Coronary artery (tissue), 2 donors: ENCODE measurements at regions not wholly inside any gene's neighbourhood (a gene's known extent, or its start where the extent isn't known, plus 50 kb on each side); places are given as distances from the start of the nearest gene placed in this dataset.

Experiments
- DNase-seq: peaks from one replicate; pipeline ENCODE4 v3.0.0-alpha.2; 2017; ENCODE audit warnings: low spot score
- H3K27ac ChIP-seq, 2 donors: fragments of 200-600 bp; sonication (generic); one replicate each; pipeline ENCODE4 v1.5.1; 2016 to 2019
- H3K4me3 ChIP-seq: fragments of 200-600 bp; sonication (generic); 2 replicates; pipeline ENCODE4 v1.5.1; 2016; ENCODE audit warnings: mild to moderate bottlenecking, moderate library complexity
- TF ChIP-seq, protein P1 (sequence below): fragments of 200-600 bp; sonication (generic); IDR thresholded peaks from one replicate; pipeline ENCODE4 v1.5.1; 2019; ENCODE audit warnings: antibody characterized with exemption

- DNase-seq: no peak
- H3K27ac ChIP-seq: no peak overlapping the region
- no peak overlapping the region for H3K4me3 ChIP-seq
- TF ChIP-seq, protein P1, sequence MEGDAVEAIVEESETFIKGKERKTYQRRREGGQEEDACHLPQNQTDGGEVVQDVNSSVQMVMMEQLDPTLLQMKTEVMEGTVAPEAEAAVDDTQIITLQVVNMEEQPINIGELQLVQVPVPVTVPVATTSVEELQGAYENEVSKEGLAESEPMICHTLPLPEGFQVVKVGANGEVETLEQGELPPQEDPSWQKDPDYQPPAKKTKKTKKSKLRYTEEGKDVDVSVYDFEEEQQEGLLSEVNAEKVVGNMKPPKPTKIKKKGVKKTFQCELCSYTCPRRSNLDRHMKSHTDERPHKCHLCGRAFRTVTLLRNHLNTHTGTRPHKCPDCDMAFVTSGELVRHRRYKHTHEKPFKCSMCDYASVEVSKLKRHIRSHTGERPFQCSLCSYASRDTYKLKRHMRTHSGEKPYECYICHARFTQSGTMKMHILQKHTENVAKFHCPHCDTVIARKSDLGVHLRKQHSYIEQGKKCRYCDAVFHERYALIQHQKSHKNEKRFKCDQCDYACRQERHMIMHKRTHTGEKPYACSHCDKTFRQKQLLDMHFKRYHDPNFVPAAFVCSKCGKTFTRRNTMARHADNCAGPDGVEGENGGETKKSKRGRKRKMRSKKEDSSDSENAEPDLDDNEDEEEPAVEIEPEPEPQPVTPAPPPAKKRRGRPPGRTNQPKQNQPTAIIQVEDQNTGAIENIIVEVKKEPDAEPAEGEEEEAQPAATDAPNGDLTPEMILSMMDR: no peak
These were observed 106.9 kb upstream of the SLC8A1 start for GRCh38 chr2:40558761-40559160.

DNA sequence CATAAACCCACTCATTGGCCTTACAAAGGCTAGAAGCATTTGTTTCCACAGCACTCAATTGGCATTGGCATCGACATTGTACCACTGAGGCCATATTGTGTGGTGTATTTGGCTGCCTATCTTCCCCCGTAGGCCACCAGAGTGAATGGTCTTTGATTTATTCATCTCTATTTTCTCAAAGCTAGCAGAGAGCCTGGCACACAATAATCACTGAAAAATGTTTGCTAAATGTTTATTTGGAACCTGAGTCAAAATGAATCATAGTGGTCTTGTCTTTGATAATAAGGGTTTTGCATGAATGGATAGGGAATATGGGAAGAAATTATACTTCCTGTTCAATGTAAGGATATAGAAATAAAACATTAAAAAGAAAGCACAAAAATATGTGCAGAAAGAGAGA lies 107.3 kb upstream of the SLC8A1 start:
- H3K4me3 ChIP-seq: no peak overlapping the region
- H3K27ac ChIP-seq: no peak overlapping the region
- TF ChIP-seq, protein P1: no peak
- DNase-seq: no peak

DNA sequence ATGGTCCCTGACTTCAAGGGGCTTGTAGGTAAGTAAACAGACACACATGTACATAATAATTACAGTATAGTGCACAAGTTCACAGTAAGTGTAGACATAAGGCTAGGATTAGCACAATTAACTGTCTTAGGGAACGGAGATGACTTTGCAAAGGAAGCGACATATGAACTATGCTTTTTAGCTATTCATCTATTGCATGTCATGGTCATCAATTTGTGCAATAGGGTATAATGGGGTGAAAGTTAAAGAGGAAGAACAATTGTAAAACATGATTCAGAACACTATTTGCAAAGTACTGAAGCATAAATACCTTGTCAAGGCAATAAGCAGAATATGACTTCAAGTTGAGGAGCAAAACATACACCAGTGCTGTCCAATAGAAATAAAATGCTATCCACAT lies 112.3 kb upstream of the SLC8A1 start:
- Histone ChIP-seq H3K4me3 (no peak overlapping the region), H3K27ac (no peak overlapping the region)
- DNase-seq: no peak
- TF ChIP-seq, protein P1: no peak

GRCh38 chr2:40579247-40579646 lies 127.4 kb upstream of the SLC8A1 start:
- no peak overlapping the region for H3K4me3 ChIP-seq
- no peak for DNase-seq
- no peak overlapping the region for H3K27ac ChIP-seq
- TF ChIP-seq, protein P1: no peak

DNA sequence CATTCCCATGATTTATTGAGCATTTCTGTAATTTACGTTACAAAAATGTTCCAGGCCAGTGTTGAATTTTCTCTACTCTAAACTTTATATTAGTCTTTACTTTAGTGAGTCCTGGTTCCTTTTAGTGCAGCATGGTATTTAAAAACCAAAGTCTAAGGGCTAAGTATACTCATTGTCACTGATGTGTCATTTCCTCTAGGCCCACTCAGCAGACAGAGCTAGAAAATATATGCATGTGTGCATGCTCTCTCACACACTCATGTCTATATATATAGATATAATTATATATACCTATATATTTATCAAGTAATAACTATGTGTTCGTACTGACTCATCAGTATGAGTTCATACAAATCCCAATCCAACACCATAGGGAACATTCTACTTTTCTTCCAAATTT lies 132.5 kb upstream of the SLC8A1 start:
- no peak overlapping the region for H3K27ac ChIP-seq
- DNase-seq: no peak
- no peak overlapping the region for H3K4me3 ChIP-seq
- TF ChIP-seq, protein P1: no peak

- DNase-seq: no peak
- no peak overlapping the region for H3K27ac ChIP-seq
- TF ChIP-seq, protein P1: no peak
- H3K4me3 ChIP-seq: no peak overlapping the region
These were observed 139.9 kb upstream of the SLC8A1 start for GRCh38 chr2:40591774-40592173.

GRCh38 chr2:40592218-40592617 lies 140.3 kb upstream of the SLC8A1 start:
- H3K27ac ChIP-seq: no peak overlapping the region
- TF ChIP-seq, protein P1: no peak
- no peak overlapping the region for H3K4me3 ChIP-seq
- no peak for DNase-seq
